Daoy (cell line): ENCODE measurements at regions not wholly inside any gene's neighbourhood (a gene's known extent, or its start where the extent isn't known, plus 50 kb on each side); places are given as distances from the start of the nearest gene placed in this dataset.
"Not testable (repeated sequence)": the region's sequence is repeated elsewhere in the genome, so short reads cannot be mapped to it uniquely, and the experiment has no call there.

ENCODE experiments used
- DNase-seq: peaks from one replicate; pipeline ENCODE4 v3.0.0-alpha.2; 2015; ENCODE audit warnings: low read depth

DNA sequence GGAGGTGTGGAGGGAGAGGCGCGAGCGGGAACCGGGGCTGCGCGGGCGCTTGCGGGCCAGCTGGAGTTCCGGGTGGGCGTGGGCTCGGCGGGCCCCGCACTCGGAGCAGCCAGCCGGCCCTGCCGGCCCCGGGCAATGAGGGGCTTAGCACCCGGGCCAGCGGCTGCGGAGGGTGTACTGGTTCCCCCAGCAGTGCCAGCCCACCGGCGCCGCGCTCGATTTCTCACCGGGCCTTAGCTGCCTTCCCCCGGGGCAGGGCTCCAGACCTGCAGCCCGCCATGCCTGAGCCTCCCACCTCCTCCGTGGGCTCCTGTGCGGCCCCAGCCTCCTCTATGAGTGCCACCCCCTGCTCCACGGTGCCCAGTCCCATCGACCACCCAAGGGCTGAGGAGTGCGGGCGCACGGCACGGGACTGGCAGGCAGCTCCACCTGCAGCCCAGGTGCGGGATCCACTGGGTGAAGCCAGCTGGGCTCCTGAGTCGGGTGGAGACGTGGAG, 141.4 kb downstream of the SPRY1 start:
- DNase-seq = not testable (repeated sequence)

DNA sequence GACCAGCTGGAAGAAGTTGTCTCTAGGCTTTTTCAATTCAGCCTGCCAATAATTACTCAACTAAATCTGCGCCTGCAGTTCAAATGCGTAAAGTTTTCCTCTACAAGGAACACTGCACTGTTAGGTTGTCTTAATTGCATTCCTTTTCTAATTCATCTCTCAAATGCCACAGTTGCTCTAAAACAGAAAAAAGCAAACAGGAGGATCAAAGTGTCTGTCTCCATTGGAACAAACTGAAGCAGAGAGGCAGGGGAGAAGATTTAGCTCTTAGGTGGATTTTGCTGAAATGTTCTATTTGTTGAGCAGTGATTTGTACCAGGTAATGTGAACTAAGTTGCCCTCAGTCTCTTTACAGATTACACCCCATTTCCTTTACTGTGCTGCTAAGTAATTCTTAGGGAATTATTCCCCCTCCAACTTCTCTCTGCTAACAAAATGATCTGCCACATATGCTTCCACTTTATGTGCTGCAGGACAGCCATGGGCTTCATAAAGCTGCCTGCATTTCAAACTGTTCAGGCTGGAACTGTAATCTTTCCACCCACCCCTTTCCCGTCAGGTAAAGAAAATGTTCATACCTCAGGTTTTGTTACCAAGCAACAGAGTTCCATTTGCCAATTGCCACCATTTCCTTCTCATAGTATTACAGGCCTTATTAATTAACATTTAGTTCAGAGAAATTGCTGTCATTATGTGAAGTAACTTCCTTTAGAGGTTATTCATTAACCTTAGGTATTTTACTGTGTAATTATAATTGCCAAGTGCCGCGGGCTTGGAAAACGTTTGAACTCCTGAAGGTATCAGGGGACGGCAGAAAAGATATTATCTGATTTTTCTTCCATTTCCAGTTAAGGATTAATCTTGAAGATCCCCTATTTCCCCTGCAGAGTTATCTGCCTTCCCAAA, 149.3 kb downstream of the SPRY1 start:
- no peak for DNase-seq

- DNase-seq = no peak
Observed at GRCh38 chr4:123546573-123547060, 150.0 kb downstream of the SPRY1 start.

GRCh38 chr4:123547216-123548165, 150.9 kb downstream of the SPRY1 start:
- no peak for DNase-seq

- no peak for DNase-seq
Observed at GRCh38 chr4:123553279-123553678, 156.7 kb downstream of the SPRY1 start.

DNA sequence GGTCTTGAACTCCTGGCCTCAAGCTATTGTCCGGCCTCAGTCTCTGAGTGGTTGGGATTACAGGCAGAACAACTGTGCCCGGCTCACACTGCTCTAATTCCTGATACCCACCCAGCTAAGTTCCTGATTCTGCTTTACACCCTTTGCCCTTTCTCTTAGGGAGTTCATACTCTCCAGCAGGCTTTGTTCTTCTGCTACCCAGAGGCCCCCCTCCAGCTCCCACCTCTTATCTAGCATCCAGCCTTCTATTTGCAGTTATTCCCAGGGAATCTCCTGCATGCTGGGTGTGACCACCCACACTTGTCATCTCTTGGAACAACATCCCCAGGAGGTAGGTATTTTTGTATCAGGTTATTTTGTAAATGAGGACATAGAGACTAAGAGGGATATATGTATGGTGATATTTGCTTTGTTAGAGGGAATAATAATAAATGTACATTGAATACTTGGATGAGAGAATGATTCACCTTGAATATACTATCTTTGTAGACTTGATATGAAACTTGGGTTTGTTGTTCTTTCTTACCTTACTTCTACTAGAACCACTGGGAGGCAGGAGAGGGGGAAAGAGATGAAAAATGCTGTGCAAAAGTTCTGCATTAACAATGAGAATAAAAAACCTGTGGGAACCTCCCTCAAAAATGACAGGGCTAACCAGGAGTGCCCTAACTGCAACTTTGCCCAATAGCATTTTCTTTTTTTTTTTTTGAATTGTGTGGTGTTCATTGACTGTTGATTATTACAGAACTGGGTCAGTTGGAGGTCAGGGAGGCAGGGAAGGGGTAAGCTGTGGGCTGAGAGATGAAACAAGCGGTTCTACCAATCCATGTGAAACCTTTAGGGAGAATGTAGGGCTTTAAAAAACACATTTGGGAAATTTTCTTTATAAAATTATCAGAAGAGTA, 157.4 kb downstream of the SPRY1 start:
- no peak for DNase-seq

DNA sequence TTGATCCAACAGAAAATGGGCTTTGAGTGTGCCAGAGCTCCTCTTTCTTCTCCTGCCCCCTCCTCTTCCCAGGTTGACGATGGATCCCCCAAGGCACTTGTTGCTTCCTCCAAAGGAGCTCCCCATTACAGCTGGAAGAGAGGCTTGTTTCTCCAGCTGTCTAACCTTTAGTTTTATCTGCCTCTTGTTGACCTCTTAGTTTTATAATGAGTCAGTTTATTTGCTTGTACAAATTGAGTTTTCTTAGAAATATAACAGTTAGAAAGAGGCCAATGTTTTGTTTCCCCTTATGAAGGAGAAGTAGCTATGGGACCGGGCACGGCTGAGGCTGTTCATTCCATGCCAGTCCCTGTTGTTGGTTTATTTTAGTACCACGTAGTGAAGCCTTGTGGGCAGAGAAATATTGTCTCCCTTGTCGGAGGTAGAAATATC, 158.2 kb downstream of the SPRY1 start:
- no peak for DNase-seq

- DNase-seq = peak; percentile 51
Observed at GRCh38 chr4:123555233-123555806, 158.7 kb downstream of the SPRY1 start.

DNA sequence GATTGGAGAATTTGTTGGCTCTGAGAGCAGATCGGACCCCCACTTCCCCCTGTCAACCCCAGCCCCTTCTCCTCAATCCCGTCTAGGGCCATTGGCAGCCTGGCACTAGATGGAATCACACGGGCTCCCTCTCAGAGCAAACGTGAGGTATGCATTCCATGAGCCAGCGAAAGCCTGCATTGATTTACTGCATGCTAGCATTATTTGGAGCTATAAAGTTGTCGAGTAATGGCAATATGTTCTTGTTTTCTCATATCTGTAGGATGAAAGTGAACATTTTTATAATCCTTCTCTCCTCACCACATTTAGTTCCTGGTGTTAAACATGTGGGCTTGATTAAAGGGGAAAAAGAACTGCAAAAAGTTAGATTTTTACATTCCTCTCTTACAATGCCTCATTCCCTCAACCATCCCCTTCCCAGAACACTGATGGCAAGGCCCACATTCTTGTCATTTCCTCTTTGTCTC, 159.2 kb downstream of the SPRY1 start:
- DNase-seq = no peak

DNA sequence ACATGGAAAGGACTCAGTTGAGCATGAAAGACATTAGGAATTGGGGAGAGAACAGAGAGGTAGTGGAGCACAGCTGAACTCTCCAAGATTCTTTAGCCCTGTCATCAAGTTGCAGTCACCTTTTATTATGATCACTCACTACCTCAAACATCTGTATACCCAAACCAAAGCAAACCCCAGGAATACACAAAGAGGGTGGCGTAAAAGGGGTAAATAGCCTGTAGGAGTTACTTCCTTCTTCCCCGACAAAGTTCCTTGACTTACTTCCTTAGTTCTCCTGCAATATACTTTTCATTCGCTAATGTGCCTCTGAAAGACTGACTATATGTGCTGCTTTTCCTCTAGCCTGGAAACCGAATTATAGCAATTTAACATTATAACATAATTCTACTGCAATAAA, 159.9 kb downstream of the SPRY1 start:
- no peak for DNase-seq

DNA sequence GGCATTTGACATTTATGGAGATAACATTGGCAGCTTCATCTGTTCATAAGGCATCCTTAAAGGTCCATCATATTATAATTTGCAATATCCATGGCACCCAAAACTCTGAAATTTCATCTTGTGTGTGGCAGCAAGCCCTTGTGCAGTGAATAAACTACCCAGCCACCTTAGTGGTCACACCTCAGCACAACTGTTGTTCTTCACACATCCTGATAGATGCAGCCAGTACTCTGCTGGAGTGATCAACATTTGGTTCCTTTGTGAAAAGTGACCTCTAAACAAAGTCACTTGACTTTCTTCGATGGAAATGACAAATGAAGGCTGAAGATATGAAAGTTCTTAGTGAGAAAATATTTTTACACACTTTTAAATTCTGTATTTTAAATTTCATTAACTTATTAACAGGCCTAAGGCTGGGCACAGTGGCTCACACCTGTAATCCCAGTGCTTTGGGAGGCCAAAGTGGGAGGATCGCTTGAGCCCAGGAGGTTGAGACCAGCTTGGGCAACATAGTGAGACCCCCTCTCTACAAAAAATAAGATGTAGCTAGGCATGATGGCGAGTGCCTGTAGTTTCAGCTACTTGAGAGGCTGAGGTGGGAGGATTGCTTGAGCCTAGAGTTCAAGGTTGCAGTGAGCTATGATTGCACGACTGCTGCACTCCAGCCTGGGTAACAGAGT, 161.4 kb downstream of the SPRY1 start:
- DNase-seq = no peak

DNA sequence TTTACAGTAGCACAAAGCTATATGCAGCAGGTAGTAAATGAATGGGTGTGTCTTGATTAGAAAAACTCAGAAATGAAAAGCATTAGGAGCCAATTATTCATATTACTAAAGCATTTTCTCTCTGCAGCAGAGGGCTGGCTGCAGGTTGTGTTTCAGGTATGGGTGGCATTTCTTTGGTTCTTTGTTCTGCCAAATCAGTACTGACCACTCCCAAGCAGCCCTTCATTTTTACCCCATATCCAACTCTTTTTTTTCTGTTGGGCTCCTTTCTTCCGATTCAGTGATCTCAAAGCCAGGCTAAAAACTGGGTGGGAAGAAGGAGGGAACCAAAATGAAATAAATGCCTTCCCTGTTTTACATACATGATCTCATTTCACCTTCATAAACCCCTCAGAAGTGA, 162.3 kb downstream of the SPRY1 start:
- DNase-seq = no peak

DNA sequence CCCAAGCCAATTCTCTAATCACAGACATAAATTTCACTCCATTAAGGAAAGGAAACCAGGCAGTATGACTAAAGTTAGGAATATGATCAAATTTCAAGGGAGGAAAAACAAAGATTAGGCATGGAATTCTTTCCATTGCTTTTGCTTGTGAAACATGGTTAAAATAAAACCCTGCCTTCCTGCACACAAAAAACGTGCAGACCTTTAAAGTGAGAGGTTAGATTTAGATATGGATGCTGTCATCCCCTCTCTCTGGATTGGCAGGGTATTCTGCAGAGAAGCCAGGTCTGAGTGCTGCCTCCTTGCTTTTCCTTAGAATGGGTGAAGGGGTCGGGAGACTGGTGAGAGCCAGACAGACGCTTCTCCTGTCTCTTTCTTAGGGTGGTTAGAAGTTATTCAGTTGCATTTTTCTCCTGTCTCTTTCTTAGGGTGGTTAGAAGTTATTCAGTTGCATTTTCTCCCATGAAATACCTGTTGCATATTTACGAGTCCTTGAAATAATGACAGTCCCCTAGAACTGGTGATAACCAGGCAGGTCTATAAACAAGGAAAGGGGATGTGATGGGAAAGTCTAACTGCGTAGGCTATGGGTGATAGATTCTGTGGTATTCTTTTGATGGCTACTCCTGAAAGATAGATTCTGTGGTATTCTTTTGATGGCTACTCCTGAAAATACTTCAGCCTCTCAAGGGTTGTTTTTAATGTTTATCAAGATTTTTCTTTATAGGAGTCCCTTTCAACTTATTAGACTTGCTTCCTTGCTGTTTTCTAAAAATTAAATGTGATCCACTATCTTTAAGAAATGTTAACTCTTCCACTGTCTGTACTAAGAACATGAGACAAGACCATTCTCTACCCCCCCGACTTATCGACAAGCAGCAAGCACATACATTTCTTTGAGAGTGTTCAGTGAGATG, 163.6 kb downstream of the SPRY1 start:
- DNase-seq = no peak

DNA sequence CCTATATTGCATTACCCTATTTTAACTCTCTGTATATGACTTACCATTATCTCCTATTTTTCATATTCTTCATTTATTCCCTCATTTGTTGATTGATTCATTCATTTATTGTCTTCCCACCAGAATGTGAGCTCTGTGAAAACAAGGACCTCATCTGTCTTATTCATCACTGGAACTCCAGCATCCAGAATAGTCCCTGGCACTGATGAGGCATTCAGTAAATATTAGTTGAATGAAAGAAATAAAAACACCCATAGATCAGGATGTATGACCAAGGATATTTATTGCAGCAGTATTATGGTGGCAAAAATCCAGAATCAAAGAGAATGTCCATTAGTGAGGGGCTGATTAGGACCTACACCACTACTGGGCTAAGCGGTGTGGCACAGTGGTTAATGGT, 164.9 kb downstream of the SPRY1 start:
- no peak for DNase-seq

DNA sequence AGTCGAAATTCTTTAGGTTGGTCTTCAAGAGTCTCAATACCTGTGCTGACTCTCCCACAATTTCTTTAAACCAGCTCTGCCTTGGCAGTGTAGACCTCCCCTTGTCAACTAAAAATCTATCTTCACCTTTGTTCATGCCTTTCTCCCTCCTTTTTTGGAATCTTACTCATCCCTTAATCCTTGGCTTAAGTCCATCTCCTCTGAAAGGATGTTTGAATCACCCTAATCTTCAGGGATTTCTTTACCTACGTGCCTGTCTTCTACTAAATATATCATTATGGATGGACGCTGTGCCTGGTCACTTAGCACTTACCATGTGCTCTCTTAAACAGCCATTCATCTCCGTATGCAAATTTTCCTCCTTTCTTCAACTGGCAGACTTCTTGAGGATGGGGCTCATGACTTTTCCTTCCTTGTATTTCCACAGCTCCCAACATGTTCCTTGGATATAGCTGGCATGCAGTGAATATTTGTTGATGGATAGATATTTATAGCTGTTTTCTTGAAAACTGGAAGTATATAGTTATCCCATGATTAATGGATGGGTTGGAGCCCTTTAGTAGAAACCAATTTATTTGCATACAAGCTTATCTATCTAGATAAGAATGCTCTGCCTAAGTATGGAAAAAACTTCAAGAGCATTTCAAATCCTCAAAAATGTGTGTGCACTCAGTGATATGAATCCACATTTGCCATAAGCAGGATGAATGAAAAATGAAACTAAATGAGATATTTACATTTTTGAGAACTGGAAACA, 166.6 kb downstream of the SPRY1 start:
- peak; percentile 2 for DNase-seq

GRCh38 chr4:123564758-123565346, 168.3 kb downstream of the SPRY1 start:
- DNase-seq = peak; percentile 51

DNA sequence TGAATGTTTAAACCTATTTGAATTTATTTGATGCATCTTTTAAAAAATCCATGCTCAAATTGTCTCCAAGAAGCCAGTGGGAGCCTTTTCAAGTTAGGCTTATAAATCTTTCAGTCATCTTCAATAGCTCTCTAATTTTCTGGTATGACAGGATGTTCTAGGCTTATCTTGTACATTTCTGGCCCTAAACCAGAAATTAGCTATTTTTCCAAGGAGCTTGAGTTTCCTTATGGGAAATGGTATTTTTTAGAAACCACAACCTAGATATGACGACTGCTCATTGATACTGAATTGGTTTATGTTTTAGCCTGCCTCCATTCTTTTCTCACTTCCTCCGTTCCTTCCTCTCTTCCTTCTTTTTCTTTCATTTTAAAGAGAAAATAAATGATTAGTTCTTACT, 172.3 kb downstream of the SPRY1 start:
- DNase-seq = no peak

DNA sequence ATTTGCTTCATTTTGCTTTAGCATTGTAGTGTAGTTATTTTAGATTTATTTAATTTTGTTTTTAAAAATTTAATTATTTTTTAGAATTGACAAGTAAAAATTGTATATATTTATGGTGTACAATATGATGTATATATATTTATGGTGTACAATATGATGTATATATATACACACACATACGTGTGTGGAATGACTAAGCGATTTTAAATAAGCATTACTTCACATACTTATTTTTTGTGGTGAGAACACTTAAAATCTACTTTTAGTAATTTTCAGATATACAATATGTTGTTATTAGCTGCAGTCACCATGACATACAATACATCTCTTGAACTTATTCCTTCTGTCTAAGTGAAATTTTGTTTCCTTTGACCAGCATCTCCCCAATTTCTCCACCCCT, 172.9 kb downstream of the SPRY1 start:
- no peak for DNase-seq
